H1 (cell line): ENCODE measurements at regions not wholly inside any gene's neighbourhood (a gene's known extent, or its start where the extent isn't known, plus 50 kb on each side); places are given as distances from the start of the nearest gene placed in this dataset.

ENCODE experiments used
- CTCF ChIA-PET: fragments of 300-600 bp; sonication (Branson Sonifier 250); formaldehyde crosslinking; loops from one replicate; lab custom pipeline; 2021; ENCODE audit not compliant: partially characterized antibody; lab: Charles Lee
- POLR2A ChIA-PET: fragments of 300-600 bp; sonication (Branson Sonifier 250); formaldehyde crosslinking; loops from one replicate; lab custom pipeline; 2021; ENCODE audit warnings: inconsistent platforms; ENCODE audit not compliant: partially characterized antibody; lab: Charles Lee
- DNase-seq, 2 experiments: peaks; one replicate each; pipeline versions ENCODE4 v3.0.0 to v3.0.0-alpha.2; 2010 to 2022; ENCODE audit warnings: low spot score in 2 of 2, low read depth in 1 of 2, mixed read lengths in 1 of 2
- FAIRE-seq: peaks from 2 replicates; lab custom pipeline; 2011; peaks lifted over from hg19 to GRCh38; lab: Jason Lieb, UNC
- H2AFZ ChIP-seq: 2 replicates; pipeline ENCODE4 v1.8.1; 2012; ENCODE audit warnings: low read length, inconsistent platforms
- H2AK5ac ChIP-seq: 2 replicates; pipeline ENCODE4 v1.6.1; 2013; ENCODE audit warnings: low read depth, low read length
- H2BK120ac ChIP-seq: replicated peaks from 2 replicates; pipeline ENCODE3; 2013; ENCODE audit warnings: low read depth, low read length, inconsistent platforms
- H2BK12ac ChIP-seq: 2 replicates; pipeline ENCODE4 v1.6.1; 2013; ENCODE audit warnings: low read depth, low read length
- H2BK15ac ChIP-seq: 2 replicates; pipeline ENCODE4 v1.6.1; 2013; ENCODE audit warnings: low read length
- H2BK20ac ChIP-seq: 2 replicates; pipeline ENCODE4 v1.6.1; 2013; ENCODE audit warnings: low read length
- H2BK5ac ChIP-seq: 2 replicates; pipeline ENCODE4 v1.6.1; 2013; ENCODE audit warnings: low read depth, low read length
- H3K14ac ChIP-seq: 2 replicates; pipeline ENCODE4 v1.6.1; 2013; ENCODE audit warnings: inconsistent platforms; ENCODE audit not compliant: insufficient read length
- H3K18ac ChIP-seq: 2 replicates; pipeline ENCODE4 v1.6.1; 2013; ENCODE audit warnings: low read length; ENCODE audit errors: extremely low read depth
- H3K23ac ChIP-seq: 2 replicates; pipeline ENCODE4 v1.6.1; 2013; ENCODE audit warnings: inconsistent platforms; ENCODE audit not compliant: insufficient read length
- H3K23me2 ChIP-seq: 2 replicates; pipeline ENCODE4 v1.6.1; 2013; ENCODE audit warnings: low read depth, low read length
- H3K27ac ChIP-seq: 2 replicates; pipeline ENCODE4 v1.6.1; 2011; ENCODE audit warnings: low read depth, low read length, inconsistent platforms
- H3K27me3 ChIP-seq, 4 experiments: replicated peaks in 1 of 4; 1 replicate in 1 of 4; 2 replicates in 3 of 4; pipeline versions ENCODE4 v1.6.1 to v1.8.1; 2011 to 2013; ENCODE audit warnings: low read length in 3 of 4, mild to moderate bottlenecking in 3 of 4, inconsistent platforms in 2 of 4, mixed read lengths in 2 of 4, moderate library complexity in 1 of 4; ENCODE audit not compliant: control insufficient read depth in 3 of 4, insufficient read depth in 3 of 4; ENCODE audit errors: extremely low read depth in 1 of 4
- H3K36me3 ChIP-seq, 4 experiments: 2 replicates each; pipeline versions ENCODE4 v1.6.1 to v1.8.1; 2011 to 2013; ENCODE audit warnings: mild to moderate bottlenecking in 4 of 4, low read length in 3 of 4, moderate library complexity in 2 of 4, control low read depth in 1 of 4, inconsistent platforms in 1 of 4; ENCODE audit not compliant: insufficient read depth in 4 of 4, control insufficient read depth in 2 of 4
- H3K4ac ChIP-seq: replicated peaks from 2 replicates; pipeline ENCODE3; 2013; ENCODE audit warnings: low read length, low read depth, mixed read lengths, inconsistent platforms; ENCODE audit not compliant: insufficient read length
- H3K4me1 ChIP-seq, 4 experiments: replicated peaks in 1 of 4; 1 replicate in 1 of 4; 2 replicates in 3 of 4; pipeline versions ENCODE4 v1.6.1 to v1.8.1; 2011 to 2013; ENCODE audit warnings: low read length in 3 of 4, inconsistent platforms in 2 of 4, mixed read lengths in 1 of 4; ENCODE audit not compliant: insufficient read depth in 4 of 4, control insufficient read depth in 3 of 4
- H3K4me2 ChIP-seq, 2 experiments: 2 replicates each; pipeline versions ENCODE4 v1.6.1 to v1.8.1; 2011 to 2013; ENCODE audit warnings: low read depth in 2 of 2, low read length in 2 of 2, control low read depth in 1 of 2, inconsistent platforms in 1 of 2, mild to moderate bottlenecking in 1 of 2; ENCODE audit not compliant: insufficient read depth in 1 of 2
- H3K4me3 ChIP-seq, 4 experiments: fragments of 200-600, 300-600 bp in 1 of 4; sonication (generic), shearing (Covaris generic), sonication (Bioruptor Twin) in 1 of 4; 2 replicates each; pipeline versions ENCODE4 v1.5.1 to v1.8.1; 2011 to 2016; ENCODE audit warnings: low read length in 4 of 4, low read depth in 3 of 4, control low read depth in 2 of 4, inconsistent platforms in 2 of 4, mild to moderate bottlenecking in 2 of 4, mixed read lengths in 1 of 4, moderate library complexity in 1 of 4; ENCODE audit not compliant: insufficient read depth in 2 of 4; ENCODE audit errors: extremely low read depth in 1 of 4
- H3K56ac ChIP-seq: replicated peaks from 2 replicates; pipeline ENCODE3; 2013; ENCODE audit warnings: low read depth, mild to moderate bottlenecking, mixed read lengths, low read length, inconsistent platforms; ENCODE audit not compliant: insufficient read length
- H3K79me1 ChIP-seq: 2 replicates; pipeline ENCODE4 v1.6.1; 2013; ENCODE audit warnings: low read depth, low read length, control low read depth
- H3K79me2 ChIP-seq, 2 experiments: 2 replicates each; pipeline versions ENCODE4 v1.6.1 to v1.8.1; 2012 to 2013; ENCODE audit warnings: low read length in 2 of 2, mild to moderate bottlenecking in 2 of 2, inconsistent platforms in 1 of 2; ENCODE audit not compliant: insufficient read depth in 2 of 2, control insufficient read depth in 1 of 2
- H3K9ac ChIP-seq, 4 experiments: replicated peaks in 1 of 4; 1 replicate in 1 of 4; 2 replicates in 3 of 4; pipeline versions ENCODE4 v1.6.1 to v1.8.1; 2011 to 2013; ENCODE audit warnings: low read depth in 3 of 4, low read length in 3 of 4, control low read depth in 2 of 4, mild to moderate bottlenecking in 2 of 4, moderate library complexity in 2 of 4, inconsistent platforms in 1 of 4; ENCODE audit errors: extremely low read depth in 1 of 4
- H3K9me3 ChIP-seq, 2 experiments: 2 replicates each; pipeline versions ENCODE4 v1.6.1 to v1.8.1; 2012 to 2013; ENCODE audit warnings: mild to moderate bottlenecking in 2 of 2, moderate library complexity in 2 of 2, control low read depth in 1 of 2, inconsistent platforms in 1 of 2, low read depth in 1 of 2, low read length in 1 of 2, mixed read lengths in 1 of 2; ENCODE audit not compliant: insufficient read depth in 2 of 2
- H4K20me1 ChIP-seq, 2 experiments: replicated peaks in 1 of 2; 2 replicates each; pipeline versions ENCODE3 to v1.8.1; 2011 to 2013; ENCODE audit warnings: inconsistent platforms in 2 of 2, low read length in 2 of 2, mild to moderate bottlenecking in 1 of 2; ENCODE audit not compliant: insufficient read depth in 2 of 2, control insufficient read depth in 1 of 2
- H4K5ac ChIP-seq: 2 replicates; pipeline ENCODE4 v1.6.1; 2013; ENCODE audit warnings: low read length, low read depth, mixed read lengths, inconsistent platforms; ENCODE audit not compliant: insufficient read length
- H4K8ac ChIP-seq: 2 replicates; pipeline ENCODE4 v1.8.0; 2013; ENCODE audit warnings: mild to moderate bottlenecking, moderate library complexity, low read length, inconsistent platforms; ENCODE audit not compliant: insufficient read depth; ENCODE audit errors: extremely low read depth
- H4K91ac ChIP-seq: replicated peaks from 2 replicates; pipeline ENCODE3; 2013; ENCODE audit warnings: low read length, mixed read lengths, inconsistent platforms; ENCODE audit not compliant: insufficient read length
- BACH1 ChIP-seq: IDR thresholded peaks from 2 replicates; pipeline ENCODE4 v1.6.1; 2012; ENCODE audit warnings: low read length, improper control_type of control experiment
- CHD1 ChIP-seq: IDR thresholded peaks from 2 replicates; pipeline ENCODE4 v1.6.1; 2012; ENCODE audit warnings: low read depth, low read length, improper control_type of control experiment
- HDAC6 ChIP-seq: IDR thresholded peaks from one replicate; pipeline ENCODE4 v1.7.1; 2012; ENCODE audit warnings: low read depth, mild to moderate bottlenecking, inconsistent platforms, low read length, moderate library complexity
- KDM5A ChIP-seq: fragments of 200-600 bp; IDR thresholded peaks from 2 replicates; pipeline ENCODE4 v1.7.1; 2012; ENCODE audit warnings: mild to moderate bottlenecking, low read length, inconsistent platforms, mixed read lengths
- RXRA ChIP-seq: IDR thresholded peaks from 2 replicates; pipeline ENCODE4 v1.6.1; 2011; ENCODE audit warnings: low read depth, mild to moderate bottlenecking, low read length, moderate library complexity; ENCODE audit not compliant: insufficient read depth
- SUZ12 ChIP-seq: fragments of 200-600 bp; sonication (generic); IDR thresholded peaks from 2 replicates; pipeline ENCODE4 v1.6.1; 2012; ENCODE audit warnings: mild to moderate bottlenecking, inconsistent platforms, low read length, moderate library complexity, mixed read lengths
- TBP ChIP-seq: IDR thresholded peaks from 2 replicates; pipeline ENCODE4 v1.6.1; 2011; ENCODE audit warnings: low read depth, low read length, improper control_type of control experiment
- WGBS, 2 experiments: shearing (Covaris generic) in 1 of 2; methylation state at CpG; one replicate each; pipeline versions ENCODE4 v1.1.6 to v1.1.7; 2013 to 2015; ENCODE audit warnings: low lambda C conversion rate in 2 of 2, mixed read lengths in 2 of 2, inconsistent platforms in 1 of 2, low coverage in 1 of 2, missing lambda C conversion rate in 1 of 2; ENCODE audit not compliant: insufficient replicate concordance in 2 of 2, insufficient coverage in 1 of 2, insufficient read length in 1 of 2; ENCODE audit errors: extremely low coverage in 1 of 2, missing lambda C conversion rate in 1 of 2; 5-methylcytosine and 5-hydroxymethylcytosine counted together

GRCh38 chr2:17227856-17228255, 290.4 kb downstream of the RAD51AP2 start:
- Histone ChIP-seq H3K79me2 (no peaks in the 10 kb centered on the region), H2AK5ac (no peak overlapping the region), H3K27ac (no peak overlapping the region), H3K18ac (no peak overlapping the region), H3K56ac (no peak overlapping the region), H2BK12ac (no peak overlapping the region), H4K20me1 (no peaks in the 10 kb centered on the region), H3K36me3 (no peaks in the 10 kb centered on the region), H3K14ac (no peak overlapping the region), H3K4me3 (no peak overlapping the region), H3K4ac (no peak overlapping the region), H3K23me2 (no peaks in the 10 kb centered on the region), H3K9me3 (no peaks in the 10 kb centered on the region), H4K8ac (no peak overlapping the region), H2BK20ac (no peak overlapping the region), H2AFZ (no peak overlapping the region), H3K79me1 (no peaks in the 10 kb centered on the region), H4K5ac (no peak overlapping the region), H2BK120ac (no peak overlapping the region), H3K23ac (no peak overlapping the region), H2BK5ac (no peak overlapping the region), H3K9ac (no peak overlapping the region), H3K4me2 (no peak overlapping the region), H4K91ac (no peak overlapping the region), H2BK15ac (no peak overlapping the region), H3K27me3 (no peaks in the 10 kb centered on the region), H3K4me1 (no peaks in the 10 kb centered on the region)
- CTCF ChIA-PET = no interaction called here
- POLR2A ChIA-PET = no interaction called here
- FAIRE-seq (no peak), DNase-seq (no peak)
- 87% methylated on average over 5 of the region's 5 CpGs; no CpG with 5 or more reads in 1 of the 2 experiments for WGBS, 2 experiments
- no peak for TF ChIP-seq CHD1
- TF ChIP-seq BACH1 = no peak
- no peak for TF ChIP-seq TBP
- no peak for TF ChIP-seq KDM5A
- no peak for TF ChIP-seq HDAC6
- no peak for TF ChIP-seq RXRA
- no peak for TF ChIP-seq SUZ12
